HG03159 (cell line): ENCODE measurements at regions not wholly inside any gene's neighbourhood (a gene's known extent, or its start where the extent isn't known, plus 50 kb on each side); places are given as distances from the start of the nearest gene placed in this dataset.
A peak's percentile ranks its signal among the peaks of the same experiment; 100 is the strongest.

Experiments
- ATAC-seq: cut with Tn5 transposase; IDR thresholded peaks from one replicate; pipeline ENCODE4 v1.9.1; 2021; ENCODE audit warnings: mild to moderate bottlenecking, moderate library complexity; ENCODE audit not compliant: unreplicated experiment

DNA sequence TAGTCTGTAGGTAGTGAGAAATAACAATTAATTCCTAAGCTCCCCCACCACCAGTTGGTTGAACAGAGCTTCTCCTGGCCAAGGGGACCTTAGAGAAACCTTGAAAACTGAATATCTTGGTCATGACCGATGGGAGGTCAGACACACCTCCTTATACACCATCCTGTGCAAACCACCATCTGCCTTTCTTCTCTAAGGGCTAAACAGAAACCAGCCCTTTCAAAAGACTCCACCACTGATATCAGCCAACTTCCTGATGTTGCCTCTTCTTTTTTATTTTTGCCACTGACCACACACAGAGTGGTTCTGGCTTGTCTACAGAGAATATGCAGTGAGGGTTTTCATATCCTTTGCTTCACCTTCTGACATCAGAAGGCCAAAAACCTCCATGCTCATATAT is 977.7 kb upstream of the SEL1L start:
- no peak for ATAC-seq

- no peak for ATAC-seq
Measured at GRCh38 chr14:82520765-82521164, 987.1 kb upstream of the SEL1L start.

- no peak for ATAC-seq
Measured at GRCh38 chr14:82521191-82521590, 987.5 kb upstream of the SEL1L start.

DNA sequence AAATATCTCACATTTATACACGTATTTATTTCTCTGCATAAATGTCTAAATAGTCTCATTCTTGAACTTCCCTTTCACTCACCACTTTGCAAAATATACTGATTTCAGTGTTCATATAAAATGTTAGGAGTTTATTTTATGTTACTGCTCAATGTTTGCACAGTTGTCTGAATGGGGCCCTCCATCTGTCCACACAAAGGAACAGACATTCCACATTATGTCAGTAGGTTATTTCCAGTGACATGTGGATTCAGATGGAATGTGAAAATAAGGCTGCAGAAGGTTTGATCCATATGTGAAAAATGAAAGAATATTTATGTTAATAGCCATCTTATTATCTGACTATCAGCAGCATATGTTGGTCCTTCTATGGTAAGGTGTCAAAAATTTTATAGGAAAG is 994.4 kb upstream of the SEL1L start:
- no peak for ATAC-seq

DNA sequence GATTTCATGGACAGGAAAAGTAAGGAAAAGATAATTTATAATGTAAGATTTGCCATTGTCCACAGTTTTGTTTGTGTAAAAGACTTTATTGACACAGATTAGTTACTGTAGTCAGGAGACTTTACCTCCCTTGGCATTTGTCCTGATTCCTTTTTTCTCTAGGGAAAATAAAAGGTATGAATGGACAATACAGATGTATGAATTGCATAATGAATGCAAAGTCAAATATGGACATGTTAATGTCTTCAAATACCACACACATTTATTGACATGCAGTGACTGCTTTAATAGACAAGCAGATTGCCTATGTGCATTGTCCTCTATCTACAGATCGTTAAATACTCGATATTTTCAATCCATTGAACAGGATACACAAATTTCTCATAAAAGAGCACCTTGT is 999.7 kb upstream of the SEL1L start:
- ATAC-seq, result no peak

DNA sequence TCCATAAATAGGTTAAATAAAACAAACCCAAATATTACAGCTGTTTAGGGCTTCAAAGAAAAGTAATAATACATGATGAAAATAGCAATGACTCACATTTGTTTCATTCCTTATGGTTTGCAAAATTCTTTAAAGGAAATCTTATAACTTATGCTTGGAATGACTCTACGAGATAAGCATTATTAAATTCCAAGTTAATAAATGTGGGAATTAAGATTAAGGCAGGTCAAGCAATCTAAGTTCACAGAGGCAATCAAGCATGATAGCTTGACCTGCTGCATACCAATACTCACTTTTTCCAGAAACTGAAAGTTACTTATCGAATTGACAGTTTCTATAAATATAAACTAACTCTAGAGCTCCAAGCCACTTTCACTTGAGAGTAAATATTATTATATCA is 1002.9 kb upstream of the SEL1L start:
- ATAC-seq, result no peak

DNA sequence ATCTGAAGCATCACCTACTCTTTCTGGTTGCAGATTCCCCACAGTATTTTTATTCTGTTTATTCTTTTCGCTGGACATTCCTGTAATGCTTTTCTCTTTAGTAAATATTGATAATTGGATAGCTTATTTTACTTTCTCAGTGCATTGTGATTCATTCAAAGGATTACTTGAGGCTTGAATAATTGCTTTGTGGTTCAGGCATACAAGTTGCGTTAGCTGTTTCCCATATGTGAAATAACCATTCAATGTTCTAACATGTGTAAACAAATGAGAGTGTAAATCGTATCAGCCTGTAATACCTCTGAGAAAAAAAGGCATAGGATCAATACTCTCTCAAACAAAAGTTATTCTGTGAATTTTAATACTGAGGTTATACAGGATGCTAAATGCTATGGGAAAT is 1004.2 kb upstream of the SEL1L start:
- ATAC-seq, result no peak

DNA sequence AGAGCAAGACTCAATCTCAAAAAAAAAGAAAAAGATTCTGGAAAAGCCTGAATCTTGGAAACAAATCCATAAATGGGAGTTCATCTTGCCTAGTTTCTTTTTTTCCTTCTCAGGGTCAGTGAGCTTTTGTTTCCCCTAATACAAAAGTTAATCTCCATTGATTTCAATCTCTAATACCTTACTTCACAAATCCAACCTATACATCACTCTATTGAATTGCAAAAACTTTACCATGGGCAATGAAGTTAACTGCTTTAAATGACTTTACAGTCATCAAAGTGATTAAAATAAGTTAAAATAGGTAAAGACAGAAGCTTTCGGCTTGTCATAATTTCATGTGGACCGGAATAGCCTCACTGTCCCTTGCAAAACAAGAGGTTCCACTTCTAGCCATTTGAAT is 1012.7 kb upstream of the SEL1L start:
- no peak for ATAC-seq

DNA sequence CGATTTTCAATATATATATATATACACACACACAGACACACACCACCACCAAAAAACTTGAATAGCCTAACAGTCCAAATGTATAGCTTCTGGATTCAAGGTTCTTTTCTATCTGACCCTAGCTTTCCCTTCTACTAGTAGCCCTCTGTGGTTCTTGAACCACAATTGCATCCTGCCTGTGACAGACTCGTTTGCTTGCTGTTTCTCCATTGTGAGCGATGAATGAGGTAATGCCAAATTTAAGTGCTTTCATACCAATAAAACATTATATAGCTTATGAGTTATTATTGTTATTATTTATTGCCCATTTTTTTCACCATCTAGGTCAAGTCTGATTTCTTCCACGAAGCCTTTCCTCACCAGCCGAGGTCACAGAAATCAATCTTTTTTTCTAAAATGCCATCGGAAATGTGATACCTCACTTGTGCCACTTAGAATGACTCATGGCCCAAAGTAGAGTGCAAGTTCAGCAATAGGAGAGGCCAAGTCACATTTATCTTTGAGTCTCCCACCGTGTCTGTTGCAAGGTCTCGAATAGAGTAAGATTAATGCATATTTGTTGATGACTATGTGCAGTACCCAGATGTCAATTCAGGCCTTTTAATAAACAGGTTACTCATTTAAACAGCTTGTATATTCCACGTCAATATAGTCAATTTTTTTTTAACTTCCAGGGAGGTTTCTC is 1015.8 kb upstream of the SEL1L start:
- no peak for ATAC-seq

- ATAC-seq, result no peak
Measured at GRCh38 chr14:82562881-82563280, 1029.2 kb upstream of the SEL1L start.

DNA sequence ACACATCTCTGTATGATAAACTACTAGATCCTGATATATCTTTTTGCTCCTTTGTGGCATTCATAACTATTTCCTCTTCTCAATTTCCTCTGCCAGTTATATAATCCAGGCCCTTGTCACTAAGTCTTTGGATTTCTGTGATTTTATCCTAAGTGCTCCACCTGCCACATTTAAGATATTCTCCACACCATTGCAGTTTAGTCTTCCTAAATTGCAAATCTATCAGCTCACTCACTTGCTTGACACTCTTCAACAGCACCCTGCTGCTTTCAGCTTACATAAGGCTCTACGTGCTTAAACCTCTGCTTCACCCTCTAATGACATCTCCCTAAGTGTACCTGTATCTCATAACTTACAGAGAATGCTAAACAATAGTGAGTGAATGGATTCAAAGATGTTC is 1032.2 kb upstream of the SEL1L start:
- no peak for ATAC-seq

DNA sequence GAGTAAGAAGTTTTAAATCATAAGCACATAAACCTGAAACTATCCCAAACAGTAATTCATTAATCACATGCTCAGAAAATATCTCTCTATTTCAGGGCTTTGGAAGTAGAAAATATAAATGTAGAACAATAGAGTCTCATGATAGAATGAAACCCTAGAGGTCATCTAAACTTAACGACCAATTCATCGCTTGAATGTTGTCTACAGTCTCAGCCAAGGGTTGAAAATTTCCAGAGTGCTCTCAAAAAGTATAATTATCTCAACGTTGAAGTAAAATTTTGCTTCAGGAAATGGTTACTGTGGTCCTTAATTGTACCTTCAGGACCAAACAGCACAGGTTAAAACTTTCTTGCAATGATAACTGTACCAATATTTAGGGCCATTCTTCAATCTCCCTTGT is 1053.6 kb upstream of the SEL1L start:
- no peak for ATAC-seq

GRCh38 chr14:82595466-82595865 is 1061.8 kb upstream of the SEL1L start:
- ATAC-seq, result no peak

DNA sequence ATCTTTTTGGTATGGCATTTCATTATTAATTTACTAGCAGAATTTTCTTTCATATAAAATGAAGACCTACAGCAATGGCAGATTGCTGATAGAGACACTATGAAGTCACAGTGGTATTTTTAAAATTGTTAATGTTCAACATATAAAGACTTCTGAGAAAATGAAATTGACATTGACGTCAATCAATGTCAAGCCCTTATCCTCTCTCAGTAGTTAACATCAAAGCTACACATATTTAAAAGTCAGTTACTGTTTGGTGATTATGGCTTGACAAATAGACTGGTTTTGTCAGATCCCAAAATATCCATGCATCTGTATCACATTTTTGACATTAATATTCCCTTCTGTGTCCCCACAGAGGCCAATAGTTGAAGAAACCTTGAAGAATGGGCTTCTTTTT is 1069.1 kb upstream of the SEL1L start:
- no peak for ATAC-seq

DNA sequence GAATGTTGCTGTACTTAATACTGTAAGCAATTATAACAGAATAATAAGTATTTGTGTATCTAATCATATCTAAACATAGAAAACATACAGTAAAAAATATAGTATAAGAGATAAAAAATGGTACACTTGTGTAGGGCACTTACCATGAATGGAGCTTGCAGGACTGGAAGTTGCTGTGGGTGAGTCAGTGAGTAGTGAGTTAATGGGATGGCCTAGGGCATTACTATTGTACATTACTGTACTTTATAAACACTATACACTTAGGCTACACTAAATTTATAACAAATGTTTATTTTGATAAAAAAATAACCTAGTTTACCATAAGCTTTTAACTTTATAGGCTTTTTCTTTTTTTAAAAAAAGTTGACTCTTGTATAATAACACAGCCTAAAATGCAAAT is 1071.2 kb upstream of the SEL1L start:
- ATAC-seq, result no peak

GRCh38 chr14:82621881-82622450 is 1088.3 kb upstream of the SEL1L start:
- no peak for ATAC-seq

DNA sequence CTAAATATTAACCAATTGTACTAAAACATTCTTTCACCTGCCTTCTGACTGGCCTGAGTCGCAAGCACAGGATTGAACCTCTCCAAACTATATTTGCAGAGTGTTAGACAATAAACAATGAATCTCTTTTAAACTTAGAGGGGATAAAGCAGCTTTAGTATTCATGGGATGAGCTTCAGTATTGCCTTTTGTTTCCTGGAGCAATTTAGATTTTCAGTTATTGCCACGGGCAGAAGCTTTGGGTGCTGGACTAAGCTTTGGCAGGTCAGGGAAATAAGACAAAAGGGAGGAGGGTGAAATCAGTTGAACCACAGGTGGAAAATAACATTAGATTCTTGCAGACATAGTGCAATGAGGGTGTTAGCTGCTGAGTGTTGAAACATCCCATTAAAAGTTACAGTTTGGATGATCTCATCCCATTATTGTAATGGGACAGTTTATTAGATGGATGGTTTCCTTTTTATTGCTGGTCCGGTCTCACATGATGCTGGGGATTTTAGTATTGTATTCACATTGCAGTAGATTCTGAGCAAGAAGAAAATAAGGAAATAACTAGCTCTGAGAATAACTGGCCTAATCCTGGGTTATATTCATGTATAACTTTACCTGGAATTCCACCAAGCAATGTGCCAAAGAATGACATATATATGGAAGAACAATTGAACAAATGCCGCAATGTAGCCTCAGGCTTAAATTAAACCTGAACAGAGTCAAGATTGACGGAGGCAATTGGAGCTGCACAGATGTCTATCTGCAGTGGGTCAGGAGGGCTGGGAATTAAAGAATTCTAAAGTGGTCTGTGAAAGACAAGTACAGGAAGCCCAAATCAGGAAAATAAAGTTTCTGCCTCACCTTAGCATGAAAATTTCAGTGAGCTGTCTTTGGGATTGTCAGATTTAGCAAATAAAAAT is 1092.8 kb upstream of the SEL1L start:
- no peak for ATAC-seq

DNA sequence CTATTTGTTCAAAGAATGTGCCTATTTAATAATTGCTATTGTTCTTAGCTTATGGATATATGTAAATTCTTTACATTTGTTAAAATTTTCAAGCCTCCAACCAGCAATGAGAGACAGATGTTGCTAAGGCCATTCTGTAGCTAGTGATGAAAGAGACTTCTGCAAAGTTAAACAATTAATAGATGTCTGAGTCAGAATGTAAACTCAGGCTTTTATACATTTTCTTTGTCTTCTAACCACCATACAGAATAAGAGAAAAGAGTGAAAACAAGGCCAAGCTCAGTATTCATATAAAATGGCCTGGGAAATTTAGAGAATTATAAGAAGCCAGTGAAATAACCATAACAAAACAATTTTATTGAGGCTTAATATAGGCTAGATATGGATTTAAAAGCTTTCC is 1102.3 kb upstream of the SEL1L start:
- ATAC-seq, result no peak

- ATAC-seq, result no peak
Measured at GRCh38 chr14:82636426-82636825, 1102.8 kb upstream of the SEL1L start.

GRCh38 chr14:82641050-82641540 is 1107.4 kb upstream of the SEL1L start:
- ATAC-seq, result no peak

GRCh38 chr14:82642425-82642824 is 1108.8 kb upstream of the SEL1L start:
- ATAC-seq, result peak; percentile 85
